Mesendoderm (in vitro differentiated cells): ENCODE measurements at regions not wholly inside any gene's neighbourhood (a gene's known extent, or its start where the extent isn't known, plus 50 kb on each side); places are given as distances from the start of the nearest gene placed in this dataset.
A peak's percentile ranks its signal among the peaks of the same experiment; 100 is the strongest.

Experiments used
- DNase-seq: peaks from one replicate; pipeline ENCODE4 v3.0.0; 2013
- H2AK5ac ChIP-seq: 2 replicates; pipeline ENCODE4 v1.6.1; 2013; ENCODE audit warnings: low read length, inconsistent platforms
- H2BK120ac ChIP-seq: 2 replicates; pipeline ENCODE4 v1.6.1; 2013; ENCODE audit warnings: low read depth, mild to moderate bottlenecking, low read length, moderate library complexity, mixed read lengths
- H2BK15ac ChIP-seq: replicated peaks from 2 replicates; pipeline ENCODE4 v1.6.1; 2013; ENCODE audit warnings: low read depth, mild to moderate bottlenecking, moderate library complexity
- H2BK5ac ChIP-seq: 2 replicates; pipeline ENCODE4 v1.6.1; 2013; ENCODE audit warnings: low read length, inconsistent platforms
- H3K18ac ChIP-seq: 2 replicates; pipeline ENCODE4 v1.6.1; 2013; ENCODE audit warnings: mild to moderate bottlenecking, low read length, mixed read lengths
- H3K23ac ChIP-seq: one replicate; pipeline ENCODE4 v1.6.1; 2013; ENCODE audit warnings: low read length
- H3K27ac ChIP-seq: 2 replicates; pipeline ENCODE4 v1.5.1; 2013; ENCODE audit warnings: low read depth, mild to moderate bottlenecking, inconsistent platforms, low read length, moderate library complexity
- H3K27me3 ChIP-seq: 2 replicates; pipeline ENCODE4 v1.6.1; 2013; ENCODE audit warnings: low read length, control low read depth, mild to moderate bottlenecking, inconsistent platforms; ENCODE audit not compliant: insufficient read depth, poor library complexity
- H3K36me3 ChIP-seq: 2 replicates; pipeline ENCODE4 v1.6.1; 2013; ENCODE audit warnings: low read length, inconsistent platforms; ENCODE audit not compliant: control insufficient read depth, insufficient read depth
- H3K4ac ChIP-seq: one replicate; pipeline ENCODE4 v1.6.1; 2013; ENCODE audit warnings: low read depth, mild to moderate bottlenecking, low read length, moderate library complexity
- H3K4me1 ChIP-seq: 2 replicates; pipeline ENCODE4 v1.6.1; 2013; ENCODE audit warnings: low read depth, low read length, inconsistent platforms; ENCODE audit not compliant: control insufficient read depth
- H3K4me2 ChIP-seq: 2 replicates; pipeline ENCODE4 v1.6.1; 2013; ENCODE audit warnings: low read length
- H3K4me3 ChIP-seq: 2 replicates; pipeline ENCODE4 v1.5.1; 2013; ENCODE audit warnings: mild to moderate bottlenecking, low read length
- H3K56ac ChIP-seq: one replicate; pipeline ENCODE4 v1.6.1; 2013; ENCODE audit warnings: low read length
- H3K79me1 ChIP-seq: 2 replicates; pipeline ENCODE4 v1.6.1; 2013; ENCODE audit warnings: low read length, inconsistent platforms
- H3K79me2 ChIP-seq: 2 replicates; pipeline ENCODE4 v1.6.1; 2013; ENCODE audit warnings: mild to moderate bottlenecking, low read length; ENCODE audit not compliant: control insufficient read depth, insufficient read depth
- H3K9ac ChIP-seq: 2 replicates; pipeline ENCODE4 v1.6.1; 2013; ENCODE audit warnings: low read length, inconsistent platforms
- H4K5ac ChIP-seq: one replicate; pipeline ENCODE4 v1.6.1; 2013; ENCODE audit warnings: low read length
- H4K8ac ChIP-seq: one replicate; pipeline ENCODE4 v1.6.1; 2013; ENCODE audit warnings: low read depth, mild to moderate bottlenecking, control low read depth, low read length, moderate library complexity
- WGBS: extraction: QIAGEN DNeasy Blood & Tissue Kit; methylation state at CpG from one replicate; pipeline ENCODE4 v1.1.7; 2013; ENCODE audit warnings: low lambda C conversion rate, missing lambda C conversion rate; ENCODE audit not compliant: insufficient coverage; ENCODE audit errors: extremely low coverage; 5-methylcytosine and 5-hydroxymethylcytosine counted together

DNA sequence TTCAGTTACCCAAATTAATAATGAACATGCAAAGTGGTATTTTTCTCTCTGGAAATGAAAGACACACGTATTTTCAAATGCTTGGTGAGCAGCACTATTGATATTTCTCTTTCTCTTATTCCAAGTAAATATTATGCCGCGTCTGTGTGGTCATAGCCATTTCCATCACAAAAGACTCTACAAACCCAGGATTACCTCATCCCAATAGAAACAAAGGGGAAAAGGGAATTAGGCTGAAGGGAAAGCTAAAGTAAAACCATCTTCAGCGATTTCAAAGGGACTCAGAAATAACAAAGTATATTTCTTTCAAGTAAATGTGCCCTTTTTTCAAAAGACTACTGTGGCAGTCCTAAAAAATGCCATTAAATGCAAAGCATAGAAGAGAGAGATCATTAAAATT lies 62.0 kb upstream of the FST start:
- Histone ChIP-seq H3K9ac (no peak overlapping the region), H3K18ac (no peak overlapping the region), H2BK15ac (no peak overlapping the region), H3K23ac (no peak overlapping the region), H3K36me3 (no peaks in the 10 kb centered on the region), H3K56ac (no peak overlapping the region), H2BK120ac (no peak overlapping the region), H2AK5ac (no peak overlapping the region), H3K79me2 (no peaks in the 10 kb centered on the region), H3K4ac (no peak overlapping the region), H4K5ac (no peak overlapping the region), H3K4me2 (no peak overlapping the region), H3K4me1 (no peaks in the 10 kb centered on the region), H3K79me1 (no peaks in the 10 kb centered on the region), H3K27me3 (no peaks in the 10 kb centered on the region), H2BK5ac (no peak overlapping the region), H3K27ac (no peak overlapping the region), H4K8ac (no peak overlapping the region), H3K4me3 (no peak overlapping the region)
- peak; percentile 46 for DNase-seq
- WGBS, result no CpG with 5 or more reads among the region's 4 CpGs

DNA sequence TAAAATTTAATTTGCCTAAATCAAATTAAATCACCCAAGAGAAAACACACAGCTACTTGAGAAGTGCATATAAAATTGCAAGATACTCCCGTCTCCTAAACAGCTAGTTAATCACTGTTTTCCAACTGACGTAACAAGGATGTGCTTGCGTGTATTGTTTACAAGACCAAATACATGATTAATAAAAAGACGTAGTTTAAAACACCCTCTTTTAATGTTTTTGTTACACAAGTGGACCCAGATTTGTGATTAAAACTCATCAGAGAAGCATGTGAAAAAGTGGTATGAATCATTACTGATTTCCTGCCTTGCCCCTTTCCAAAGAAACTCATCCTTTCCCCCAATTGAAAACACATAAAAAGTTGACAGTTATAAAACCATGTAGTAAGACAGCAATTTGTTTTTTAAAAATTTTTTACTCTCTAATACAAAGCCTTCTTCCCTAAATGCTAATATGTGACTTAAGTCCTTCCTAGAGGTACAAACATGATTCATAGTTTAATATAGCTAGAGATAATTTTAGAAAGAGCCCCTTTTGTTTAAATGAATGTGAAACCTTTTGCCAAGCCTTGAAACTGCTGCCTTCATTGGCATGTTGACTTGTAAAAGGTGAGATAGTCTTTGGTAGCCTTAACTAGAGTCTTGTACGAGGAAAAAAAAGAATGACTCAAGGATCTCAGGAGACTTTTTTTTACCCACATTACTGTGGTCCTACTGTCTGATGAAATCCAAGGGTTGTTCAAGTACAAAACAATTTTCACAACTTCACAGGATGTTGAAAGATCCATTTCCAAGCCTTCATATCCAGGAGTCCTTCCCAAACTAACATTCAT lies 61.4 kb upstream of the FST start:
- Histone ChIP-seq H3K56ac (no peak overlapping the region), H3K27me3 (no peaks in the 10 kb centered on the region), H3K9ac (no peak overlapping the region), H3K4me1 (no peaks in the 10 kb centered on the region), H3K36me3 (no peaks in the 10 kb centered on the region), H4K8ac (no peak overlapping the region), H2BK15ac (no peak overlapping the region), H3K79me1 (no peaks in the 10 kb centered on the region), H3K79me2 (no peaks in the 10 kb centered on the region), H3K4ac (no peak overlapping the region), H3K18ac (no peak overlapping the region), H3K4me3 (no peak overlapping the region), H4K5ac (no peak overlapping the region), H2BK5ac (no peak overlapping the region), H3K27ac (no peak overlapping the region), H2AK5ac (no peak overlapping the region), H3K4me2 (no peak overlapping the region), H2BK120ac (no peak overlapping the region), H3K23ac (no peak overlapping the region)
- no peak for DNase-seq
- WGBS, result no CpG with 5 or more reads among the region's 5 CpGs

DNA sequence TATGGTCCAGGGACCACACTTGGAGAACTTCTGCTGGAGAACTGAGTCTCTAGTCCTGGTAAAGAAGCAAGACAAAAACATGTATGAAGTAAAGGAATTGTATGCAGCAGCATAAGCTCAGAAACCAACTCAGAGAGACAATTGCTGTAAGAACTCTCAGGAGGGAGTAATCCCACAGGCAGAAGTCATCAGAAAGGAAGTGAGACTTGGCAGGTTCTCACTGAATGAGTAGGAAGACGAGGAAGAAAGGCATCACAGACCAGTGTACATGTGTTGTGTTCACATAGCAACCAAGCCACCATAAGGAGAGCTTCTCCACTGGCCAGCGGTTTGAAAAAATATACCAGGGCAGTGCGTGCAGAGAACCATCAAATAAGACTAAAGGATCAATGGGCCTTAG lies 57.9 kb upstream of the FST start:
- H2AK5ac ChIP-seq, result no peak overlapping the region

DNA sequence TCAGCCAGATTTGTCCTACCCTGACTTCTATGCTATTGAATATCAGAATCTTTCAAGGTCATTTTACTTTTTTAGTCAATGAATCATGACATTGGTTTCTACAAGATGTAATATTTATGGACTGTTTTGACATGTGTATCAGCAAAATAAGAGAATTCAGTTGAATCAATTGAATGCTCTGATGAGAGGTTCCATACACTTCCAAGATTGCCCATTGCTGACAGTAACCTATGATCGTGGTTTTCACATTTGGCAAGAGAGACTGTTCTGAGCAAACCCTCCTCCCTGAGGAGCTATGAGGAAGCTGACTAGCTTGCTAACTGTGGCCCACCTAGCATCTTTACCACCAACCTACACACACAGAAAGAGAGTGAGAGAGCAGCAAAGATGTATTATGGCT lies 56.7 kb upstream of the FST start:
- Histone ChIP-seq H3K23ac (no peak overlapping the region), H3K18ac (no peak overlapping the region), H3K27me3 (no peaks in the 10 kb centered on the region), H3K4me1 (peaks cover 9% of the 10 kb centered on the region), H2BK15ac (no peak overlapping the region), H3K4ac (no peak overlapping the region), H2BK120ac (no peak overlapping the region), H3K4me3 (no peak overlapping the region), H2AK5ac (peak overlapping the region; percentile 34), H3K4me2 (no peak overlapping the region), H4K5ac (no peak overlapping the region), H4K8ac (no peak overlapping the region), H3K79me1 (no peaks in the 10 kb centered on the region), H2BK5ac (no peak overlapping the region), H3K9ac (no peak overlapping the region), H3K56ac (no peak overlapping the region), H3K27ac (no peak overlapping the region), H3K36me3 (no peaks in the 10 kb centered on the region), H3K79me2 (no peaks in the 10 kb centered on the region)
- DNase-seq, result no peak
- WGBS, result no CpG with 5 or more reads among the region's 1 CpG

More for the DNA sequence above, 57.9 kb upstream of the FST start:
- no peak for DNase-seq
- no peak overlapping the region for H3K23ac ChIP-seq
- H3K4me1 ChIP-seq, result peaks cover 9% of the 10 kb centered on the region
- no peak overlapping the region for H3K27ac ChIP-seq
- H3K27me3 ChIP-seq, result no peaks in the 10 kb centered on the region
- no peak overlapping the region for H2BK120ac ChIP-seq
- no peaks in the 10 kb centered on the region for H3K79me2 ChIP-seq
- H4K5ac ChIP-seq, result no peak overlapping the region
- no peak overlapping the region for H3K4me2 ChIP-seq
- H2BK15ac ChIP-seq, result no peak overlapping the region
- no peak overlapping the region for H3K56ac ChIP-seq
- no peak overlapping the region for H3K18ac ChIP-seq
- H3K79me1 ChIP-seq, result no peaks in the 10 kb centered on the region
- no peak overlapping the region for H2BK5ac ChIP-seq
- H3K36me3 ChIP-seq, result no peaks in the 10 kb centered on the region
- no CpG with 5 or more reads among the region's 3 CpGs for WGBS
- H3K9ac ChIP-seq, result no peak overlapping the region
- H4K8ac ChIP-seq, result no peak overlapping the region
- no peak overlapping the region for H3K4ac ChIP-seq
- no peak overlapping the region for H3K4me3 ChIP-seq

DNA sequence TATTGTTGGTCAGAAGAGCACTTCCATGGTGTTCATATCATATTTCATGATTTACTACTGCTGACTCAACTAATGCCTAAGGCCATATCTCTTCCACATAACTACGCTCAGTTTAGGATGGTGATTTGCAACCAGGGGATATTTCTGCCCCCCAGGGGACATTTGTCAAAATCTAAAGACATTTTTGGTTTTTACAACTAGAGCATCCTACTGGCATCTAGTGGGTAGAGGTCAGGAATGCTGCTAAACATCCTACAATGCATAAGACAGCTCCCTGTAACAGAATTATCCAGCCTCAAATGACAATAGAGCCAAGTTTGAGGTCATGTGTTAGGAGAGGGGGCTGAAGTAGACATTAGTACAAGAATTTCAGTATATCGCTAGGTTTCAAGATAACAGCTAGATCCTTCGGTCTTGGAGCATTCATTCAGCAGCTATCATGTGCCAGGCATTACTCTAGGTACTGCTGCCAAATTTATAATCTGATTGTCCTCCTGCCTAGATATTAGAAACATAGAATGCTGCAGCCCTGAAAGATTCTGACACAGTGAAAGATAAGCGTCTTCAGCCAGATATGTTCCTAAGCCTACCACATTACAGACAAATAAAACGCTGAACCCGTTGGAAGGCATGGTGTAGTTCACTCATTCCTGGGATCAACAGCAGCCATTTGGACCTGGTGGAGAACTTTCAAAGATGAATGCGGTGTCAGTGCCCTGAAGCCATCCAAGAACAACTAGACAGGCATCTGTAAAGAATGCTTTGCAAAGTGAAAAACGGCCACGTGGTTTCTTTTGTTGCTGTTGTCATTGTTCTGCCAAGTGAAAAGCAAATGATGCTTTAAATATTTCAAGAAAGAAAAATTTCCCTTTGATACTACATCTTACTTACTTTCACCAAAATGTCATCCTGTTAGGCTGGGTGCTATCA lies 55.5 kb upstream of the FST start:
- peak overlapping the region; percentile 26 for H3K56ac ChIP-seq
- no peaks in the 10 kb centered on the region for H3K79me2 ChIP-seq
- no peak overlapping the region for H3K27ac ChIP-seq
- DNase-seq, result peak; percentile 53
- H3K4me2 ChIP-seq, result no peak overlapping the region
- peak overlapping the region; percentile 36 for H2BK120ac ChIP-seq
- no peak overlapping the region for H4K8ac ChIP-seq
- H2AK5ac ChIP-seq, result no peak overlapping the region
- peak overlapping the region; percentile 49 for H2BK5ac ChIP-seq
- H3K4ac ChIP-seq, result no peak overlapping the region
- no peaks in the 10 kb centered on the region for H3K79me1 ChIP-seq
- no peak overlapping the region for H3K9ac ChIP-seq
- no peak overlapping the region for H2BK15ac ChIP-seq
- H3K18ac ChIP-seq, result peak overlapping the region; percentile 64
- no peaks in the 10 kb centered on the region for H3K27me3 ChIP-seq
- H3K4me1 ChIP-seq, result peaks cover 9% of the 10 kb centered on the region
- H3K36me3 ChIP-seq, result no peaks in the 10 kb centered on the region
- WGBS, result no CpG with 5 or more reads among the region's 9 CpGs
- H3K4me3 ChIP-seq, result no peak overlapping the region
- no peak overlapping the region for H4K5ac ChIP-seq
- H3K23ac ChIP-seq, result no peak overlapping the region
